ENCODE measurements at regions not wholly inside any gene's neighbourhood (a gene's known extent, or its start where the extent isn't known, plus 50 kb on each side); places are given as distances from the start of the nearest gene placed in this dataset.

DNA sequence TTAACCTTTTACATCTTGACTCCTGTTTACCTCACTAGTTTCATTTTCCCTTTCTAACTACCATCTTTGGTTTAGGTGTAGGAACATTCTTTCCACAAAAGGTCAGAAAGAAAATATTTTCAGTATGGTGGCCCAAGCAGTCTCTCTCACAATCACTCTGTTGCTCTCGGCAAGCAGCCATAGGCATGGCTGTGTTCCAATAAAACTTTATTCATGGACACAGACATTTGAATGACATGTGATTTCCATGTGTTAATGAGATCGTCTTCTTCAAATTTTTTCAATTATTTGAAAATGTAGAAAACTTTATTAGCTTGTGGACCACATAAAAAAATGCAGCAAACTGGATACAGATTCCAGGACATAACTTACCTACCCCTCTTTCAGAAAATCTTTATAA lies 109.7 kb upstream of the CNTNAP5 start:
- TF ChIP-seq FOXA1 (IDR thresholded peaks at IDR 0.05) (no peak), SUZ12 (IDR thresholded peaks at IDR 0.05) (no peak), TARDBP (IDR thresholded peaks at IDR 0.05) (no peak), SP1 (IDR thresholded peaks at IDR 0.05) (no peak), FOXM1 (IDR thresholded peaks at IDR 0.05; ENCODE audit: borderline replicate concordance) (no peak), HDGF (IDR thresholded peaks at IDR 0.05; ENCODE audit: borderline replicate concordance) (no peak)
- TF ChIP-seq, protein P1, sequence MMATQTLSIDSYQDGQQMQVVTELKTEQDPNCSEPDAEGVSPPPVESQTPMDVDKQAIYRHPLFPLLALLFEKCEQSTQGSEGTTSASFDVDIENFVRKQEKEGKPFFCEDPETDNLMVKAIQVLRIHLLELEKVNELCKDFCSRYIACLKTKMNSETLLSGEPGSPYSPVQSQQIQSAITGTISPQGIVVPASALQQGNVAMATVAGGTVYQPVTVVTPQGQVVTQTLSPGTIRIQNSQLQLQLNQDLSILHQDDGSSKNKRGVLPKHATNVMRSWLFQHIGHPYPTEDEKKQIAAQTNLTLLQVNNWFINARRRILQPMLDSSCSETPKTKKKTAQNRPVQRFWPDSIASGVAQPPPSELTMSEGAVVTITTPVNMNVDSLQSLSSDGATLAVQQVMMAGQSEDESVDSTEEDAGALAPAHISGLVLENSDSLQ (IDR thresholded peaks at IDR 0.05): no peak
